ENCODE measurements at regions not wholly inside any gene's neighbourhood (a gene's known extent, or its start where the extent isn't known, plus 50 kb on each side); places are given as distances from the start of the nearest gene placed in this dataset.

DNA sequence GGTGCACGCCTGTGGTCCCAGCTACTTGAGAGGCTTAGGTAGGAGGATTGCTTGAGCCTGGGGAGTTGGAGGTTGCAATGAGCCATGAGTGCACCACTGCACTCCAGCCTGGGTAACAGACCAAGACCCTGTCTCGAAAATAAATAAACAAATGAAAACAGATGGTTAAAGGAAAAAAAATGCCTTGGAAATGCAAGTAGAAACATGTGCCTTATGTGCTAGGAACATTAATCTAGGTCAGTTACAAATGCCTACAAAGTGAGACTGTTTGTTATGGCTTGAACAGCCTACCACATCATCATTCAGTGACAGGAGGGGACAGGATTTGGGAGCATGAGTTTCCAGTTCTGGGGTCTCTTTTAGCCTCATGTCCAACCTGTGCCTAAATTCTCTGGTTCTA is 52.4 kb upstream of the BCAT1 start:
- FAIRE-seq (no peak), DNase-seq (ENCODE audit: low read depth, low spot score) (no peak)
- no peak overlapping the region for H3K27ac ChIP-seq (ENCODE audit: control insufficient read depth, insufficient read depth, low read length)

More for the DNA sequence above, 52.4 kb upstream of the BCAT1 start:
- no peak overlapping the region for H2AFZ ChIP-seq (ENCODE audit: control insufficient read depth, low read length)
- H3K4me3 ChIP-seq (ENCODE audit: control insufficient read depth in 2 of 3, extremely low read depth in 1 of 3, insufficient read depth in 2 of 3, low read depth in 1 of 3, low read length in 3 of 3): no peak overlapping the region
- dilution Hi-C loops (cut with MboI; ENCODE audit: extremely low pct_ligation_motif_present, low sequenced_read_pairs): no loop called here
- no peaks in the 10 kb centered on the region for H4K20me1 ChIP-seq (ENCODE audit: control insufficient read depth, extremely low read depth, insufficient read depth, low read length)
- H3K9me1 ChIP-seq (ENCODE audit: control insufficient read depth, extremely low read depth, insufficient read depth, low read length): no peaks in the 10 kb centered on the region
- H3K4me1 ChIP-seq (ENCODE audit: control insufficient read depth, extremely low read depth, insufficient read depth, low read length): peaks cover 10% of the 10 kb centered on the region
- no peaks in the 10 kb centered on the region for H3K36me3 ChIP-seq (ENCODE audit: control insufficient read depth in 2 of 2, extremely low read depth in 1 of 2, insufficient read depth in 2 of 2, low read length in 2 of 2)
- no peaks in the 10 kb centered on the region for H3K27me3 ChIP-seq (ENCODE audit: control insufficient read depth, extremely low read depth, insufficient read depth, low read length)
- no peaks in the 10 kb centered on the region for H3K9me3 ChIP-seq (ENCODE audit: control insufficient read depth, low read depth, low read length)
- H3K4me2 ChIP-seq (ENCODE audit: control insufficient read depth, extremely low read depth, insufficient read depth, low read depth, low read length): no peak overlapping the region
- H3K9ac ChIP-seq (ENCODE audit: control insufficient read depth, extremely low read depth, insufficient read depth, low read length): no peak overlapping the region
- H3K79me2 ChIP-seq (ENCODE audit: control insufficient read depth, insufficient read depth, low read length): no peaks in the 10 kb centered on the region
- TF ChIP-seq, protein P1, sequence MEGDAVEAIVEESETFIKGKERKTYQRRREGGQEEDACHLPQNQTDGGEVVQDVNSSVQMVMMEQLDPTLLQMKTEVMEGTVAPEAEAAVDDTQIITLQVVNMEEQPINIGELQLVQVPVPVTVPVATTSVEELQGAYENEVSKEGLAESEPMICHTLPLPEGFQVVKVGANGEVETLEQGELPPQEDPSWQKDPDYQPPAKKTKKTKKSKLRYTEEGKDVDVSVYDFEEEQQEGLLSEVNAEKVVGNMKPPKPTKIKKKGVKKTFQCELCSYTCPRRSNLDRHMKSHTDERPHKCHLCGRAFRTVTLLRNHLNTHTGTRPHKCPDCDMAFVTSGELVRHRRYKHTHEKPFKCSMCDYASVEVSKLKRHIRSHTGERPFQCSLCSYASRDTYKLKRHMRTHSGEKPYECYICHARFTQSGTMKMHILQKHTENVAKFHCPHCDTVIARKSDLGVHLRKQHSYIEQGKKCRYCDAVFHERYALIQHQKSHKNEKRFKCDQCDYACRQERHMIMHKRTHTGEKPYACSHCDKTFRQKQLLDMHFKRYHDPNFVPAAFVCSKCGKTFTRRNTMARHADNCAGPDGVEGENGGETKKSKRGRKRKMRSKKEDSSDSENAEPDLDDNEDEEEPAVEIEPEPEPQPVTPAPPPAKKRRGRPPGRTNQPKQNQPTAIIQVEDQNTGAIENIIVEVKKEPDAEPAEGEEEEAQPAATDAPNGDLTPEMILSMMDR (optimal IDR thresholded peaks at IDR 0.05 in 1 of 3, IDR thresholded peaks at IDR 0.05 in 1 of 3, conservative IDR thresholded peaks at IDR 0.05 in 1 of 3; ENCODE audit: extremely low read depth in 1 of 3, insufficient read depth in 2 of 3, low read length in 3 of 3): no peak
- TF ChIP-seq EZH2 (IDR thresholded peaks at IDR 0.05; ENCODE audit: low read length): no peak

Measured in keratinocyte (primary cell).